ENCODE measurements at regions not wholly inside any gene's neighbourhood (a gene's known extent, or its start where the extent isn't known, plus 50 kb on each side); places are given as distances from the start of the nearest gene placed in this dataset.

GRCh38 chr6:8749465-8749864 lies 314.1 kb upstream of the SLC35B3 start:
- TF ChIP-seq ATM (IDR thresholded peaks at IDR 0.05; ENCODE audit: borderline replicate concordance) (no peak), ZNF337 (CRISPR knock-in tag; IDR thresholded peaks at IDR 0.05; ENCODE audit: borderline replicate concordance, low read depth) (no peak), ZNF781 (CRISPR knock-in tag; IDR thresholded peaks at IDR 0.05; ENCODE audit: borderline replicate concordance, not compliant biosample characterization) (no peak), NFE2L1 (CRISPR knock-in tag; IDR thresholded peaks at IDR 0.05; ENCODE audit: borderline replicate concordance) (no peak), SOX13 (IDR thresholded peaks at IDR 0.05) (no peak), SOX13 (CRISPR knock-in tag; conservative IDR thresholded peaks at IDR 0.05 in 1 of 2, IDR thresholded peaks at IDR 0.05 in 1 of 2) (no peak), ZNF75D (CRISPR knock-in tag; IDR thresholded peaks at IDR 0.05; ENCODE audit: borderline replicate concordance) (no peak), ZFP36L2 (CRISPR knock-in tag; IDR thresholded peaks at IDR 0.05) (no peak), ZNF143 (CRISPR knock-in tag; IDR thresholded peaks at IDR 0.05) (no peak), PAF1 (CRISPR knock-in tag; IDR thresholded peaks at IDR 0.05) (no peak), SMAD1 (CRISPR knock-in tag; IDR thresholded peaks at IDR 0.05; ENCODE audit: borderline replicate concordance, low read depth) (no peak), ZC3H13 (CRISPR knock-in tag; IDR thresholded peaks at IDR 0.05) (no peak), ZBTB39 (CRISPR knock-in tag; IDR thresholded peaks at IDR 0.05) (no peak), ZNF720 (CRISPR knock-in tag; IDR thresholded peaks at IDR 0.05) (no peak), KMT2B (CRISPR knock-in tag; IDR thresholded peaks at IDR 0.05) (no peak), MYPOP (CRISPR knock-in tag; IDR thresholded peaks at IDR 0.05) (no peak)
- no peak for FAIRE-seq
- no peak overlapping the region for H3K4me3 ChIP-seq (replicated peaks in 1 of 3; ENCODE audit: insufficient read depth in 1 of 3, low read depth in 2 of 3, low read length in 3 of 3)
- 4% methylated on average over 1 of the region's 1 CpG for WGBS (ENCODE audit: low lambda C conversion rate)
- intact Hi-C loops (cut with micrococcal nuclease; ENCODE audit: unreplicated experiment) (no loop called here), in situ Hi-C loops (cut with HindIII; ENCODE audit: extremely low pct_ligation_motif_present, low pct_unique_long_range_greater_than_20kb) (no loop called here)
- ATAC-seq = no peak
- ChIA-PET CTCF (ENCODE audit: low intra/inter-chr PET ratio, low total read pairs) (no interaction called here), POLR2A (no interaction called here)
- H4K20me1 ChIP-seq (ENCODE audit: insufficient read depth, low read length) = no peaks in the 10 kb centered on the region
- H2AFZ ChIP-seq (ENCODE audit: low read length) = no peak overlapping the region
- no peaks in the 10 kb centered on the region; a peak in 1 of 5 replicates for H3K27me3 ChIP-seq (ENCODE audit: control insufficient read depth in 1 of 2, insufficient read depth in 2 of 2, low read length in 2 of 2)
- no peak overlapping the region for H3K4me2 ChIP-seq (ENCODE audit: low read depth, low read length)
- H3K36me3 ChIP-seq (replicated peaks in 1 of 2; ENCODE audit: control insufficient read depth in 1 of 2, insufficient read depth in 2 of 2, low read length in 2 of 2) = no peaks in the 10 kb centered on the region
- H3K79me2 ChIP-seq (ENCODE audit: insufficient read depth, low read length) = no peaks in the 10 kb centered on the region
- DNase-seq (ENCODE audit: low spot score) = no peak
- BruUV-seq (replicated peaks) = no TSS peak
- H3K27ac ChIP-seq (ENCODE audit: extremely low read length, insufficient read depth, low read length) = no peak overlapping the region
- no peaks in the 10 kb centered on the region for H3K9me3 ChIP-seq (ENCODE audit: low read length)
- H3K9ac ChIP-seq (ENCODE audit: insufficient read depth, low read depth, low read length) = no peak overlapping the region
- H3K4me1 ChIP-seq (ENCODE audit: insufficient read depth, low read length) = no peaks in the 10 kb centered on the region

All from HepG2 (cell line).